ENCODE measurements at regions not wholly inside any gene's neighbourhood (a gene's known extent, or its start where the extent isn't known, plus 50 kb on each side); places are given as distances from the start of the nearest gene placed in this dataset.

- no peak for TF ChIP-seq SP1 (IDR thresholded peaks at IDR 0.05)
- no peak for TF ChIP-seq L3MBTL2 (conservative IDR thresholded peaks at IDR 0.05)
- no peak for TF ChIP-seq FOXA1 (IDR thresholded peaks at IDR 0.05)
- no peak for TF ChIP-seq HDGF (IDR thresholded peaks at IDR 0.05; ENCODE audit: borderline replicate concordance)
- no peak for TF ChIP-seq ELF4 (IDR thresholded peaks at IDR 0.05)
- TF ChIP-seq FOXM1 (IDR thresholded peaks at IDR 0.05; ENCODE audit: borderline replicate concordance): no peak
These were observed 524.9 kb downstream of the ZNF385D start for GRCh38 chr3:21226086-21226485.

Measured in HEK293T (cell line).